Right cardiac atrium (tissue), 5 donors: ENCODE measurements at regions not wholly inside any gene's neighbourhood (a gene's known extent, or its start where the extent isn't known, plus 50 kb on each side); places are given as distances from the start of the nearest gene placed in this dataset.

ENCODE experiments used
- ATAC-seq, 2 donors: fragments of 200-7000 bp; cut with Tn5 transposase; one replicate each; pipeline versions ENCODE4 v1.8.0 to v1.9.1; 2020; ENCODE audit warnings: moderate library complexity in 2 of 2, mild to moderate bottlenecking in 1 of 2
- DNase-seq, 3 donors: peaks; one replicate each; pipeline ENCODE4 v3.0.0-alpha.2; 2020
- H3K27ac ChIP-seq: one replicate; pipeline ENCODE4 v1.5.1; 2013; ENCODE audit warnings: mild to moderate bottlenecking, low read length, control low read depth, moderate library complexity
- H3K27me3 ChIP-seq: one replicate; pipeline ENCODE4 v1.6.1; 2013; ENCODE audit not compliant: control insufficient read depth, insufficient read depth
- H3K4me1 ChIP-seq: one replicate; pipeline ENCODE4 v1.6.1; 2013; ENCODE audit warnings: low read length; ENCODE audit not compliant: control insufficient read depth, insufficient read depth
- H3K4me3 ChIP-seq: one replicate; pipeline ENCODE4 v1.5.1; 2013; ENCODE audit warnings: low read length, control low read depth
- H3K9me3 ChIP-seq: one replicate; pipeline ENCODE4 v1.6.1; 2013; ENCODE audit warnings: low read length; ENCODE audit not compliant: control insufficient read depth
- WGBS: extraction: QIAGEN DNeasy Blood & Tissue Kit; methylation state at CpG from one replicate; pipeline ENCODE4 v1.1.7; 2013; 5-methylcytosine and 5-hydroxymethylcytosine counted together
- intact Hi-C, 4 donors: fragments of 100-400 bp; cut with DNase I; formaldehyde crosslinking; loops; one replicate each; pipeline versions ENCODE4 v1.11.0 to v1.14.0; 2022 to 2023
- donor health status: healthy with polysubstance abuse.
- donor health status: DM: no; HTN: yes; CAD: no.
- donor health status: DM: no; HTN: no; CAD: no.
- donor health status: DM: no; HTN: yes; CAD: no; lungs with severe emphysema.
- donor health status: DM: yes; HTN: yes; CAD: no.

- ATAC-seq: no peak
- Histone ChIP-seq H3K4me1 (no peaks in the 10 kb centered on the region), H3K9me3 (no peaks in the 10 kb centered on the region), H3K27ac (no peak overlapping the region), H3K27me3 (no peaks in the 10 kb centered on the region), H3K4me3 (no peak overlapping the region)
- intact Hi-C loops: no loop called here
- DNase-seq: no peak
- 91% methylated on average over 4 of the region's 4 CpGs for WGBS
Observed at GRCh38 chr5:89435347-89435746, 552.4 kb upstream of the MEF2C start.

- DNase-seq (no peak), ATAC-seq (no peak)
- intact Hi-C loops: no loop called here
- Histone ChIP-seq H3K9me3 (no peaks in the 10 kb centered on the region), H3K27me3 (no peaks in the 10 kb centered on the region), H3K27ac (no peak overlapping the region), H3K4me1 (no peaks in the 10 kb centered on the region), H3K4me3 (no peak overlapping the region)
- whole genome bisulfite sequencing: 94% methylated on average over 1 of the region's 1 CpG
Observed at GRCh38 chr5:89428624-89429023, 545.6 kb upstream of the MEF2C start.

- ATAC-seq (no peak), DNase-seq (no peak)
- no peaks in the 10 kb centered on the region for H3K4me1 ChIP-seq
- intact Hi-C loops: no loop called here
- H3K4me3 ChIP-seq: no peak overlapping the region
- H3K27me3 ChIP-seq: no peaks in the 10 kb centered on the region
- H3K9me3 ChIP-seq: no peaks in the 10 kb centered on the region
- no peak overlapping the region for H3K27ac ChIP-seq
- WGBS: 63% methylated on average over 3 of the region's 3 CpGs
Observed at GRCh38 chr5:89425062-89425461, 542.1 kb upstream of the MEF2C start.

GRCh38 chr5:89421035-89421434 is 538.1 kb upstream of the MEF2C start:
- DNase-seq (no peak), ATAC-seq (no peak)
- intact Hi-C loops: no loop called here
- Histone ChIP-seq H3K27me3 (no peaks in the 10 kb centered on the region), H3K4me1 (no peaks in the 10 kb centered on the region), H3K27ac (no peak overlapping the region), H3K9me3 (no peaks in the 10 kb centered on the region), H3K4me3 (no peak overlapping the region)
- 39% methylated on average over 1 of the region's 1 CpG for WGBS

- DNase-seq (no peak), ATAC-seq (no peak)
- Histone ChIP-seq H3K27ac (no peak overlapping the region), H3K4me1 (no peaks in the 10 kb centered on the region), H3K4me3 (no peak overlapping the region), H3K27me3 (no peaks in the 10 kb centered on the region), H3K9me3 (no peaks in the 10 kb centered on the region)
- 73% methylated on average over 3 of the region's 3 CpGs for WGBS
- intact Hi-C loops: no loop called here
Observed at GRCh38 chr5:89418407-89419085, 535.6 kb upstream of the MEF2C start.

GRCh38 chr5:89417990-89418389 is 535.0 kb upstream of the MEF2C start:
- no peaks in the 10 kb centered on the region for H3K4me1 ChIP-seq
- H3K9me3 ChIP-seq: no peaks in the 10 kb centered on the region
- H3K27ac ChIP-seq: no peak overlapping the region
- H3K27me3 ChIP-seq: no peaks in the 10 kb centered on the region
- DNase-seq (no peak), ATAC-seq (no peak)
- WGBS: 69% methylated on average over 2 of the region's 2 CpGs
- intact Hi-C loops: no loop called here
- H3K4me3 ChIP-seq: no peak overlapping the region

GRCh38 chr5:89417515-89417914 is 534.5 kb upstream of the MEF2C start:
- Histone ChIP-seq H3K4me1 (no peaks in the 10 kb centered on the region), H3K27ac (no peak overlapping the region), H3K27me3 (no peaks in the 10 kb centered on the region), H3K4me3 (no peak overlapping the region), H3K9me3 (no peaks in the 10 kb centered on the region)
- intact Hi-C loops: no loop called here
- whole genome bisulfite sequencing: 98% methylated on average over 3 of the region's 3 CpGs
- DNase-seq: peak in 1 of 3 donors; percentile 32
- no peak for ATAC-seq

- no peak overlapping the region for H3K4me3 ChIP-seq
- no peak for DNase-seq
- no peaks in the 10 kb centered on the region for H3K9me3 ChIP-seq
- no peak for ATAC-seq
- no peak overlapping the region for H3K27ac ChIP-seq
- H3K27me3 ChIP-seq: no peaks in the 10 kb centered on the region
- WGBS: 94% methylated on average over 2 of the region's 2 CpGs
- no peaks in the 10 kb centered on the region for H3K4me1 ChIP-seq
- intact Hi-C loops: no loop called here
Observed at GRCh38 chr5:89411891-89412290, 528.9 kb upstream of the MEF2C start.

- no peak for DNase-seq
- Histone ChIP-seq H3K27ac (no peak overlapping the region), H3K9me3 (no peaks in the 10 kb centered on the region), H3K27me3 (no peaks in the 10 kb centered on the region), H3K4me3 (no peak overlapping the region), H3K4me1 (no peaks in the 10 kb centered on the region)
- no peak for ATAC-seq
- WGBS: 63% methylated on average over 3 of the region's 3 CpGs
- intact Hi-C loops: no loop called here
Observed at GRCh38 chr5:89407054-89407453, 524.1 kb upstream of the MEF2C start.

GRCh38 chr5:89401659-89402058 is 518.7 kb upstream of the MEF2C start:
- H3K27ac ChIP-seq: no peak overlapping the region
- WGBS: 89% methylated on average over 1 of the region's 1 CpG
- no peaks in the 10 kb centered on the region for H3K27me3 ChIP-seq
- ATAC-seq (no peak), DNase-seq (no peak)
- no peak overlapping the region for H3K4me3 ChIP-seq
- H3K4me1 ChIP-seq: no peaks in the 10 kb centered on the region
- no peaks in the 10 kb centered on the region for H3K9me3 ChIP-seq
- intact Hi-C loops: no loop called here

- Histone ChIP-seq H3K9me3 (no peaks in the 10 kb centered on the region), H3K4me3 (no peak overlapping the region), H3K27ac (no peak overlapping the region), H3K27me3 (no peaks in the 10 kb centered on the region), H3K4me1 (no peaks in the 10 kb centered on the region)
- intact Hi-C loops: no loop called here
- WGBS: 94% methylated on average over 3 of the region's 3 CpGs
- no peak for ATAC-seq
- no peak for DNase-seq
Observed at GRCh38 chr5:89401012-89401411, 518.0 kb upstream of the MEF2C start.

GRCh38 chr5:89399548-89399947 is 516.6 kb upstream of the MEF2C start:
- no peak overlapping the region for H3K4me3 ChIP-seq
- ATAC-seq: no peak
- H3K27me3 ChIP-seq: no peaks in the 10 kb centered on the region
- no peaks in the 10 kb centered on the region for H3K9me3 ChIP-seq
- intact Hi-C loops: no loop called here
- H3K4me1 ChIP-seq: no peaks in the 10 kb centered on the region
- DNase-seq: no peak
- no peak overlapping the region for H3K27ac ChIP-seq
- 30% methylated on average over 1 of the region's 1 CpG for WGBS
